ENCODE measurements at regions not wholly inside any gene's neighbourhood (a gene's known extent, or its start where the extent isn't known, plus 50 kb on each side); places are given as distances from the start of the nearest gene placed in this dataset.
"Not testable (repeated sequence)": the region's sequence is repeated elsewhere in the genome, so short reads cannot be mapped to it uniquely, and the experiment has no call there.

GRCh38 chr11:90629229-90629806 is 406.5 kb upstream of the CHORDC1 start:
- Histone ChIP-seq H3K4me1 (ENCODE audit: control insufficient read depth, insufficient read depth, low read length) (no peaks in the 10 kb centered on the region), H3K36me3 (ENCODE audit: control insufficient read depth in 2 of 2, insufficient read depth in 1 of 2, low read length in 2 of 2) (no peaks in the 10 kb centered on the region), H3K27ac (ENCODE audit: extremely low read depth, low read depth, low read length) (no peak overlapping the region), H3K4me3 (ENCODE audit: low read depth, low read length) (no peak overlapping the region), H3K9me3 (ENCODE audit: control insufficient read depth, insufficient read depth, low read depth, low read length) (no peaks in the 10 kb centered on the region)
- POLR2A ChIA-PET: no interaction called here
- CTCF ChIA-PET: no interaction called here
- TF ChIP-seq ZNF114 (tag by site-specific recombination; IDR thresholded peaks at IDR 0.05) (no peak), ZNF664 (tag by site-specific recombination; IDR thresholded peaks at IDR 0.05) (no peak), ZNF221 (tag by site-specific recombination; IDR thresholded peaks at IDR 0.05; ENCODE audit: borderline replicate concordance) (no peak), ZFP3 (tag by site-specific recombination; IDR thresholded peaks at IDR 0.05; ENCODE audit: low read depth) (no peak), YY1 (tag by site-specific recombination; IDR thresholded peaks at IDR 0.05) (no peak), ZNF529 (tag by site-specific recombination; IDR thresholded peaks at IDR 0.05; ENCODE audit: insufficient replicate concordance) (no peak), ZSCAN23 (tag by site-specific recombination; IDR thresholded peaks at IDR 0.05) (no peak), ZEB2 (tag by site-specific recombination; IDR thresholded peaks at IDR 0.05) (no peak)

- TF ChIP-seq ZNF514 (tag by site-specific recombination; IDR thresholded peaks at IDR 0.05): no peak
- TF ChIP-seq PRDM4 (tag by site-specific recombination; IDR thresholded peaks at IDR 0.05): no peak
- no peaks in the 10 kb centered on the region for H3K9me3 ChIP-seq (ENCODE audit: control insufficient read depth, insufficient read depth, low read depth, low read length)
- no peaks in the 10 kb centered on the region for H3K4me1 ChIP-seq (ENCODE audit: control insufficient read depth, insufficient read depth, low read length)
- H3K36me3 ChIP-seq (ENCODE audit: control insufficient read depth in 2 of 2, insufficient read depth in 1 of 2, low read length in 2 of 2): no peaks in the 10 kb centered on the region
- H3K27ac ChIP-seq (ENCODE audit: extremely low read depth, low read depth, low read length): no peak overlapping the region
- no peak overlapping the region for H3K4me3 ChIP-seq (ENCODE audit: low read depth, low read length)
- ChIA-PET POLR2A (no interaction called here), CTCF (no interaction called here)
These were observed 391.5 kb upstream of the CHORDC1 start for GRCh38 chr11:90614318-90614717.

GRCh38 chr11:90613037-90613436 is 390.2 kb upstream of the CHORDC1 start:
- H3K4me1 ChIP-seq (ENCODE audit: control insufficient read depth, insufficient read depth, low read length); H3K27ac ChIP-seq (ENCODE audit: extremely low read depth, low read depth, low read length); H3K4me3 ChIP-seq (ENCODE audit: low read depth, low read length); H3K36me3 ChIP-seq (ENCODE audit: control insufficient read depth in 2 of 2, insufficient read depth in 1 of 2, low read length in 2 of 2); H3K9me3 ChIP-seq (ENCODE audit: control insufficient read depth, insufficient read depth, low read depth, low read length); POLR2A ChIA-PET; CTCF ChIA-PET: not testable (repeated sequence)

GRCh38 chr11:90606721-90607120 is 383.9 kb upstream of the CHORDC1 start:
- CTCF ChIA-PET: no interaction called here
- H3K36me3 ChIP-seq (ENCODE audit: control insufficient read depth in 2 of 2, insufficient read depth in 1 of 2, low read length in 2 of 2): no peaks in the 10 kb centered on the region
- no peak overlapping the region for H3K4me3 ChIP-seq (ENCODE audit: low read depth, low read length)
- POLR2A ChIA-PET: no interaction called here
- TF ChIP-seq ZNF621 (tag by site-specific recombination; IDR thresholded peaks at IDR 0.05): no peak
- TF ChIP-seq ZNF518A (tag by site-specific recombination; conservative IDR thresholded peaks at IDR 0.05; ENCODE audit: low read depth): no peak
- TF ChIP-seq ZNF645 (tag by site-specific recombination; IDR thresholded peaks at IDR 0.05): no peak
- no peak for TF ChIP-seq ZFP37 (tag by site-specific recombination; IDR thresholded peaks at IDR 0.05)
- no peak for TF ChIP-seq ZNF626 (tag by site-specific recombination; IDR thresholded peaks at IDR 0.05)
- TF ChIP-seq ZNF837 (tag by site-specific recombination; IDR thresholded peaks at IDR 0.05): no peak
- no peak for TF ChIP-seq ZNF580 (tag by site-specific recombination; IDR thresholded peaks at IDR 0.05)
- no peaks in the 10 kb centered on the region for H3K9me3 ChIP-seq (ENCODE audit: control insufficient read depth, insufficient read depth, low read depth, low read length)
- H3K27ac ChIP-seq (ENCODE audit: extremely low read depth, low read depth, low read length): no peak overlapping the region
- H3K4me1 ChIP-seq (ENCODE audit: control insufficient read depth, insufficient read depth, low read length): no peaks in the 10 kb centered on the region
